CD4-positive, alpha-beta T cell treated with Interleukin-17A for 1 hour (primary cell): ENCODE measurements at regions not wholly inside any gene's neighbourhood (a gene's known extent, or its start where the extent isn't known, plus 50 kb on each side); places are given as distances from the start of the nearest gene placed in this dataset.
A peak's percentile ranks its signal among the peaks of the same experiment; 100 is the strongest.
"Not testable (repeated sequence)": the region's sequence is repeated elsewhere in the genome, so short reads cannot be mapped to it uniquely, and the experiment has no call there.

Experiments
- DNase-seq: peaks from one replicate; pipeline ENCODE4 v3.0.0-alpha.2; 2020

GRCh38 chr15:96585484-96586386 lies 255.2 kb downstream of the NR2F2 start:
- peak; percentile 1 for DNase-seq

- DNase-seq, result peak; percentile 2
Measured at GRCh38 chr15:96586901-96587300, 256.4 kb downstream of the NR2F2 start.

GRCh38 chr15:96589864-96590263 lies 259.4 kb downstream of the NR2F2 start:
- no peak for DNase-seq

GRCh38 chr15:96593735-96594134 lies 263.2 kb downstream of the NR2F2 start:
- DNase-seq, result no peak

- DNase-seq, result no peak
Measured at GRCh38 chr15:96595951-96596350, 265.5 kb downstream of the NR2F2 start.

GRCh38 chr15:96598514-96598913 lies 268.0 kb downstream of the NR2F2 start:
- DNase-seq, result no peak

GRCh38 chr15:96599268-96599667 lies 268.8 kb downstream of the NR2F2 start:
- no peak for DNase-seq

- no peak for DNase-seq
Measured at GRCh38 chr15:96600350-96600749, 269.9 kb downstream of the NR2F2 start.

GRCh38 chr15:96606617-96607016 lies 276.1 kb downstream of the NR2F2 start:
- DNase-seq, result no peak

GRCh38 chr15:96610757-96611156 lies 280.3 kb downstream of the NR2F2 start:
- no peak for DNase-seq

- DNase-seq, result no peak
Measured at GRCh38 chr15:96612917-96613316, 282.4 kb downstream of the NR2F2 start.

- DNase-seq, result no peak
Measured at GRCh38 chr15:96619174-96619573, 288.7 kb downstream of the NR2F2 start.

GRCh38 chr15:96622714-96623113 lies 292.2 kb downstream of the NR2F2 start:
- DNase-seq, result no peak

GRCh38 chr15:96625256-96625655 lies 294.8 kb downstream of the NR2F2 start:
- DNase-seq, result no peak

- DNase-seq, result no peak
Measured at GRCh38 chr15:96627031-96627568, 296.6 kb downstream of the NR2F2 start.

GRCh38 chr15:96629511-96629910 lies 299.0 kb downstream of the NR2F2 start:
- no peak for DNase-seq

- DNase-seq, result no peak
Measured at GRCh38 chr15:96638793-96639192, 308.3 kb downstream of the NR2F2 start.

- no peak for DNase-seq
Measured at GRCh38 chr15:96645796-96646195, 315.3 kb downstream of the NR2F2 start.

- DNase-seq, result no peak
Measured at GRCh38 chr15:96648866-96649265, 318.4 kb downstream of the NR2F2 start.

GRCh38 chr15:96657096-96657495 lies 326.6 kb downstream of the NR2F2 start:
- DNase-seq, result no peak

- not testable (repeated sequence) for DNase-seq
Measured at GRCh38 chr15:96666979-96667378, 336.5 kb downstream of the NR2F2 start.

- DNase-seq, result no peak
Measured at GRCh38 chr15:96670389-96670788, 339.9 kb downstream of the NR2F2 start.

GRCh38 chr15:96672629-96673028 lies 342.1 kb downstream of the NR2F2 start:
- DNase-seq, result no peak

GRCh38 chr15:96678386-96678785 lies 347.9 kb downstream of the NR2F2 start:
- DNase-seq, result no peak
